ENCODE measurements at regions not wholly inside any gene's neighbourhood (a gene's known extent, or its start where the extent isn't known, plus 50 kb on each side); places are given as distances from the start of the nearest gene placed in this dataset.
"Not testable (repeated sequence)": the region's sequence is repeated elsewhere in the genome, so short reads cannot be mapped to it uniquely, and the experiment has no call there.

DNA sequence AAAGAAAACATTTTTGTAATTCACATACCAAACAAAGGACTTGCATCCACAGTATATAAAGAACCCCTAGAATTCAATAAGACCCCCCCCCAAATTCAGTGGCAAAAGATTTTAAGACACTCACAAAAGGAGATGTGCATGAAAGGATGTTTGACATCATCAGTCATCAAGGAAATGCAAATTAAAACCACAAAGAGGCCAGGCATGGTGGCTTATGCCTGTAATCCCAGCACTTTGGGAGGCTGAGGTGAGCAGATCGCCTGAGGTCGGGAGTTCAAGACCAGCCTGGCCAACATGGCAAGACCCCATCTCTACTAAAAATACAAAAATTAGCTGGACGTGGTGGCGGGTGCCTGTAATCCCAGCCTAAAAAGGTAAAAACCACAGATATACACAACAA, 61.3 kb downstream of the AIPL1 start:
- CTCF ChIA-PET (ENCODE audit: partially characterized antibody); H4K8ac ChIP-seq (ENCODE audit: extremely low read depth, insufficient read depth, low read length); H3K9ac ChIP-seq (replicated peaks in 1 of 4; ENCODE audit: extremely low read depth in 1 of 4, low read depth in 3 of 4, low read length in 3 of 4); H3K23me2 ChIP-seq (ENCODE audit: low read depth, low read length); H3K79me1 ChIP-seq (ENCODE audit: low read depth, low read length); H2BK5ac ChIP-seq (ENCODE audit: low read depth, low read length); H4K5ac ChIP-seq (ENCODE audit: insufficient read length, low read depth, low read length); H4K20me1 ChIP-seq (replicated peaks in 1 of 2; ENCODE audit: control insufficient read depth in 1 of 2, insufficient read depth in 2 of 2, low read length in 2 of 2); H3K9me3 ChIP-seq (ENCODE audit: insufficient read depth in 2 of 2, low read depth in 1 of 2, low read length in 1 of 2); H2AK5ac ChIP-seq (ENCODE audit: low read depth, low read length); H3K79me2 ChIP-seq (ENCODE audit: control insufficient read depth in 1 of 2, insufficient read depth in 2 of 2, low read length in 2 of 2); H2BK20ac ChIP-seq (ENCODE audit: low read length); POLR2A ChIA-PET (ENCODE audit: partially characterized antibody); H4K91ac ChIP-seq (replicated peaks; ENCODE audit: insufficient read length, low read length); H3K4me3 ChIP-seq (ENCODE audit: extremely low read depth in 1 of 4, insufficient read depth in 2 of 4, low read depth in 3 of 4, low read length in 4 of 4); H2BK120ac ChIP-seq (replicated peaks; ENCODE audit: low read depth, low read length); H3K18ac ChIP-seq (ENCODE audit: extremely low read depth, low read length); FAIRE-seq; H3K4ac ChIP-seq (replicated peaks; ENCODE audit: insufficient read length, low read depth, low read length); H3K27me3 ChIP-seq (replicated peaks in 1 of 4; ENCODE audit: control insufficient read depth in 3 of 4, extremely low read depth in 1 of 4, insufficient read depth in 3 of 4, low read length in 3 of 4); H2BK12ac ChIP-seq (ENCODE audit: low read depth, low read length); H3K56ac ChIP-seq (replicated peaks; ENCODE audit: insufficient read length, low read depth, low read length); H3K4me2 ChIP-seq (ENCODE audit: insufficient read depth in 1 of 2, low read depth in 2 of 2, low read length in 2 of 2); H3K27ac ChIP-seq (ENCODE audit: low read depth, low read length); H2AFZ ChIP-seq (ENCODE audit: low read length); H3K23ac ChIP-seq (ENCODE audit: insufficient read length); H3K14ac ChIP-seq (ENCODE audit: insufficient read length); DNase-seq (ENCODE audit: low read depth in 1 of 2, low spot score in 2 of 2); H3K36me3 ChIP-seq (ENCODE audit: control insufficient read depth in 2 of 4, insufficient read depth in 4 of 4, low read length in 3 of 4); H2BK15ac ChIP-seq (ENCODE audit: low read length): not testable (repeated sequence)
- 92% methylated on average over 4 of the region's 4 CpGs; no CpG with 5 or more reads in 1 of the 2 experiments for WGBS, 2 experiments (ENCODE audit: extremely low coverage in 1 of 2, insufficient coverage in 1 of 2, insufficient read length in 1 of 2, insufficient replicate concordance in 2 of 2, low coverage in 1 of 2, low lambda C conversion rate in 2 of 2, missing lambda C conversion rate in 1 of 2)
- H3K4me1 ChIP-seq (replicated peaks in 1 of 4; ENCODE audit: control insufficient read depth in 3 of 4, insufficient read depth in 4 of 4, low read length in 3 of 4), result peaks cover 3 to 14% (median 7%) of the 10 kb centered on the region in 4 experiments; a peak in 5 of 7 replicates

Measured in H1 (cell line).